ENCODE measurements at regions not wholly inside any gene's neighbourhood (a gene's known extent, or its start where the extent isn't known, plus 50 kb on each side); places are given as distances from the start of the nearest gene placed in this dataset.

- peak; percentile 47 for DNase-seq (ENCODE audit: low spot score)
Observed at GRCh38 chr1:226816576-226816975, 53.8 kb upstream of the PSEN2 start.

DNA sequence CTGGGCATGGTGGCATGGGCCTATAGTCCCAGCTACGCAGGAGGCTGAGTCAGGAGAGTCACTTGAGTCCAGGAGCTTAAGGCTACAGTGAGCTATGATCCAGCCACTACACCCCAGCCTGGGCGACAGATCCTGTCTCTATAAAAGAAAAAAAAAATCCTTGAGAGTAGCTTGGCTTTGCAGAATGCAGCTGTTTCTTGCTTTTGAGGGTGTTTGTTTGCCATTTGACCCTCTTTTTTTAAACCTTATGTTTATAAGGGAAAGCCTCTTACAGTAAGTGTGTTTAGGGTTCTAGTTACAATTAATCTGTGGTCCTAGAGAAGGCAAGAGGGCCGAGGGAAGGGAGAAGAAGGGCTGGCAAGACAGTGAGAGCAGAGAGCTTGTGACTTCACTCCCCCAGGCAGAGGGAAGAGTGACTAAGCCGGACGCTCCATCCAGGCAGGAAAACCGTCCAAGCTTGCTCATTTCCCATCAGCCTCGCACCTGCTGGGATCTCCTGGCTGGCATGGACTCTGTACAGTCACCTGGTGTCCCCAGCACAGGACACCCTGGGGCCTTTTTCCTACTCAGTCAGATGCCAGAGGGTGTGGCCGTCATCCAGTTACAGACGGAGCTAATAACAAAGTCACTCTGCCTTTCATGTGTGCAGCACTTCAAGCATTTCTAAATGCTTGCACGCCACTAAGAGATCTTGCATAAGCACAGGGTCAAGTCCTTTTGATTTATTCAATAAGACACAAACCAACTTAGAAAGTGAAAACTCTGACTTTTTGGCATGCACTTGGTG lies 55.5 kb upstream of the PSEN2 start:
- DNase-seq (ENCODE audit: low spot score): peak; percentile 83

DNA sequence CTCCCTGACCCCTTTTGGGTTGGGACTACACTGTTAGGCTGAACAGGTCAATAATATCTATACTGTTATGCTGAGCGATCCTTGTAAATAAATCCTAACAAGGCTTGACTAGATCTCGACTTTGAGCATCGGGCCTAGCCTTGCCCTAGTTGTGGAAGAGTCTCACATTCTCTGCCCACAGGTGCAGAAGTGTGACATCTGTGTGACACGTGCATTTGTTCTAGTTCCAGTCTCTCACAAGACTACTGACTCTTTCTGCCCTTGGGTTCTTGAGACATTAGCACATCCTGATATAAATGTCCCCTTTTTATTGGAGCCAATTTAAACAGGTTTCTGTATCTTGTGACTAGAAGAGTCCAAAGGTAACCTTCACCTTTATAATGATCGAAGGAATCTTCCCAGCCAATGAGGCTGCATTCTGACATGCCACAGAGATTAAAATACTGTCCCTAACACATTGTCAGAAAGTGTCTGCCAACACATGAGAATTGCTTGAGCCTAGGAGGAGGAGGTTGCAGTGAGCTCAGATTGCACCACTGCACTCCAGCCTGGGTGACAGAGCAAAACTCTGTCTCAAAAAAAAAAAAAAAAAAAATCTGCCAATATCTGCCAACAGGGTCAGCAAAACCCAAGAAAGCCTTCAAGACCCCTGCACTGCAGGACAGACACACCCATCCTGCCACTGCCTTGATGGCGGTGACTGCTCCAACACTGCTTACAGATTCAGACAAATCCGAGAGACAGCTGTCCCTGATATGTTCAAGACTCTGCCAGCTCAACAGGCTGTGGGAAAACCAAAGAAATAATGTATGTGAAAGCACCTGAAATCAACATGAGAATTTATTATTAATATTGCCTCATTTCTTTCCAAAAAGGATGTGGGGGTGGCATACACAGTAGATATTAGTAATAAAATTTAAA lies 56.5 kb upstream of the PSEN2 start:
- DNase-seq (ENCODE audit: low spot score): no peak

- DNase-seq (ENCODE audit: low spot score): no peak
Observed at GRCh38 chr1:226810681-226811080, 59.7 kb upstream of the PSEN2 start.

GRCh38 chr1:226809785-226810571 lies 60.4 kb upstream of the PSEN2 start:
- DNase-seq (ENCODE audit: low spot score): no peak

DNA sequence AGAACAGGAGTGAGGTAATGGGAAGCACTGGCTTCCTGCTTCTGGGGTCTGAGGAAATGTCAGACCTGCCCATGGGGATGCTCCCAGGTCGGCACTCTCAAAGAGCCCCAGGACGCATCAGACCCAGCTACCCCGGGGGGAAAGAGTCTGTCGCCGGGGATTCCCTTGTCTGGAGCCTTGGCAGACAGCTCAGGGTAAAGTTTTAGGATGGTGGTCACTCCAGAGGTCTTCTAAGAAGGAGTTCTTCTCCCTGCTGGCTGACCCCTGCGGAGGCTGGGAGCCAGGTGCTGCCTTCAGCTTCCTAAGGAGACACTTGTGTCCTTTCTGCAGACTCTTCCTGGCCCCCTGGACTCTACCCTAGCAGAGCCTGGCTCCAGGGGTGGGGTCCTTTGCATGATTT lies 61.9 kb upstream of the PSEN2 start:
- DNase-seq (ENCODE audit: low spot score): no peak

DNA sequence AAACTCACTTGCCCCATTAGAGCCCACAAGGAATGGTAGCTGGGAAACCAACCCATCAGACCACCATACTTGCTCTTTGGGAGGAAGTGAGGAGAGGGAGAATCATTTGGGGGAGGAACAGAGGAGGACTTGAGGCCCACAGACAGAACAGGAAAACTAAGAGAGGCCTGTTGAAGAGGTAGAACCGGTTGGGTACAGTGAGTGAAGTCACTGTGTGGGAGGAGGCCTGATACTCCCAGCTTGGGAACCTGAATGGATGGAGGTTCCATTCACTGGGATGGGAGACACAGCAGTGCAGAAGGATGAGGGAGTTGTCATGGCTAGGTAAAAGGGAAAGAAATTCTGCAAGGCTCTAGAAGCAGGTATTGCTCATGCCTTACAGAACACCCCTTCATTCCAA lies 63.4 kb upstream of the PSEN2 start:
- DNase-seq (ENCODE audit: low spot score): no peak

- no peak for DNase-seq (ENCODE audit: low spot score)
Observed at GRCh38 chr1:226804907-226805759, 65.3 kb upstream of the PSEN2 start.

- no peak for DNase-seq (ENCODE audit: low spot score)
Observed at GRCh38 chr1:226800763-226801380, 61.8 kb upstream of the ITPKB start.

DNA sequence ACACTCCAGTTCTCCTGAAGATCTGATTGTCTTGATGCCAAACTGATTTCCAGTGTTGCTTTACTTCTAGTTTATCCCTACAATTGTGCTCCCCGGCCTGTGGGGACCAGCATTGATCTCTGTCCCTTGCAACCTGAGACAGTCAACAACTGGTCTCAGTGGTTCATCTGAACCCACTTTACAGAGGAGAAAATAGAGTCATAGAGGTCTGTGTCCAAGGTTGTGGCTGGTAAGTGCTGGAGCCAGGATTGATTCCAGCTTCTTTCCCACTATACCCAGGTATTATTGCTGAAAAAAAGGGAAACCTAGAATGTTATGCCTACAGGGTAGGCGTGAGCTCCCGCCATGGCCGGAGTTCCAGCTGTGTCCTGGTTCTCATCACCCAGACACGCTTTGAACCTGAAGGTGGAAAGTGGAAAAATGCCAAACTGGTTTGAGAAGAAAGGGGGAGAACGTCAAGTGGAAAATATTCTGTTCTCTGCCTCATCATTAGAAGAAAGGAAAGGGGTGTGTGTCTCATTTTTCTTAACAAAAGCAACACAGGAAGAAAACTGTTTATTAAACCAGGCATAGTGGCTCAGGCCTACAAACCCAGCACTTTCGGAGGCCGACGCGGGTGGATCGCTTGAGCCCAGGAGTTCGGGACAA lies 60.7 kb upstream of the ITPKB start:
- no peak for DNase-seq (ENCODE audit: low spot score)

DNA sequence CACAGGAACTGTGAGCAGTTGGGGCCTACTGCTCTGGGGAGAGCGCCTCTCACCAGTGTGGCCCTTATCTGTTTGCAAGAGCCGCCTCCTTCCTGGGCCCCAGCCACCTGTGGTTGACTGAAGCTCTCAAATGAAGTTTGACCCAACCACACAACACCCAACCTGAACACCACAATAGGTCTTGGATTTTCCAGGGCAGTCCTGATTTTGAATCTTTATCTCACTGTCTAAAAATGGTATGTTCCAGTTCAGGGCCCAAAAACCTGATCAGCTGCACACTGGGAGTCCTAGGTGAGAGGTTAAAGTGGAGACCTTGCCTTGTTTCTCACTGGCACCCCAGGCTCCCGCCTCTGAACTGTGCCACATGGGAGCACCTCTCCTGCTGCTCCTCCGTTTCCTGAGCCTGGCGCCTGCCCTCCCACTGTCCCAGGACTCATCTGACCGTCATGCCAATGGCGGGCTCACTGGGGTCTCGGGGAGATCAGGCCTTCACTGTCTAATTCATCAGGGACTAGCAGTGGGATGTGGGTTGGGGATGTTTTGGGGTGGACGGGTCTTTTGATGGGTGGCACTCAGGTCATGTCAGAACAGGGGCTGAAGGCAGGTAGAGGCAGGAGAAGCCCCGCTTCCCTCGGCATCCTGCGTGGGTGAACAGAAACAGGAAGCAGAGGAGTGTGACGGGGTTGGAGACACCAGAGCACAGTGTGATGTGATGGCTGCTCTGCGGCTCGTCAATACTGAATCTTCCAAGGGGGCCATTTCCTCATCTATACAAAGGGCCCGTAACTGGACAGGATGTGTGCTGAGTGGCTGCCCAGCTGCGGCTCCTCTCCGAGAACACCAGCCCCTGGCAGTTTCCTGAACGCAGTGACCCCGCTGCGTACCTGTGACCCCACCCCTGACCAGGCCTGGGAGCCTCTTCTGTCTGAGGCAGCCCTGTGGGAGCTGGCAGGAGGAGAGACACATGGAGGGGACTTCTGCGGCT lies 59.6 kb upstream of the ITPKB start:
- DNase-seq (ENCODE audit: low spot score): no peak

GRCh38 chr1:226797151-226797550 lies 58.1 kb upstream of the ITPKB start:
- no peak for DNase-seq (ENCODE audit: low spot score)

DNA sequence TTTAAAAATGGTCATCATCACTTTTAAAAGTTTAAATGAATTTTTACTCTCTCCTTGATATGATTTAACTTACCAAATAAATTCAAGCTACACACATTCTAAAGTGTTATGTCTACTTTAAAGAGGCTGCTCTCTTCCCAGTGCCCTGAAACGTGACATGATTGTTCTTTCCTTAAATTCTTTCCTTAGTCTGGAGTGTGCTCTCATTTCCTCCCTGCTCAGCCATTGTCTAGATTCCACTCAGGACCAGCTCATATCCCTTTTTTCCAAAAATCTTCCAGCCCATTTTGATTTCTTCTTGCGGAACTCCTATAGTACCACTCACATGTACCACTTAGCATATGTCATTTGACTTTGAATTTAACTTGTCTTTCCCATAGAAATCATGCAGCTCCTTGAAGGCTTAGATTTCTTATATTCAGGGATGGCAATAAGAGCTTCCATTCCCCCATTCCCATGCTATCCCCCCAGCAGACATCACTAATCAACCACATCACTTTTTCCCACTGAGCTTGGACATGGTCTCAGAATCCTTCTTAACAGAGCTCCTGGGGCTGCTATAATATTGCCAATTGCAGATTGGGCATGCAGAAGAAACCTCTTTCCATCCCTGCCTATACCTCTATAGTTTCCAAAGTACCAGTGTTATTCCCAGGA lies 54.7 kb upstream of the ITPKB start:
- no peak for DNase-seq (ENCODE audit: low spot score)

DNA sequence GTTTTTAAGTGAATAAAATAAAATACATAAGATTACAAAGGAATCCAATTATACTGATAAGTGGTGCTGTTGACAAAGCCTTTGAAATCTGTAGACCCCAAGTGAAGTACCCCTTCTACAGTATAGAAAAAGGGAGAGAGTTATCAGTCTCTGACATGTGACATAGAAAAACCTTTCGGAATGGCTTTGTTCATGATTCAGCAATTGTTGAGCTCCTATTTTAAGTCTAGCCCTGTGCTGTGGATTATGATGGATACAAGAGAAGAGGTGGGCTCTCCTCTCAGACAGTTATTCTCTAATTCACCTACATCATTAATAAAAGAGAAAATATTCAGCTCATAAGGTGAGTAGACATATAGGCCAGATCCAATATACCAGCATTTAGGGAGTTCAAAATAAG lies 53.3 kb upstream of the ITPKB start:
- no peak for DNase-seq (ENCODE audit: low spot score)

DNA sequence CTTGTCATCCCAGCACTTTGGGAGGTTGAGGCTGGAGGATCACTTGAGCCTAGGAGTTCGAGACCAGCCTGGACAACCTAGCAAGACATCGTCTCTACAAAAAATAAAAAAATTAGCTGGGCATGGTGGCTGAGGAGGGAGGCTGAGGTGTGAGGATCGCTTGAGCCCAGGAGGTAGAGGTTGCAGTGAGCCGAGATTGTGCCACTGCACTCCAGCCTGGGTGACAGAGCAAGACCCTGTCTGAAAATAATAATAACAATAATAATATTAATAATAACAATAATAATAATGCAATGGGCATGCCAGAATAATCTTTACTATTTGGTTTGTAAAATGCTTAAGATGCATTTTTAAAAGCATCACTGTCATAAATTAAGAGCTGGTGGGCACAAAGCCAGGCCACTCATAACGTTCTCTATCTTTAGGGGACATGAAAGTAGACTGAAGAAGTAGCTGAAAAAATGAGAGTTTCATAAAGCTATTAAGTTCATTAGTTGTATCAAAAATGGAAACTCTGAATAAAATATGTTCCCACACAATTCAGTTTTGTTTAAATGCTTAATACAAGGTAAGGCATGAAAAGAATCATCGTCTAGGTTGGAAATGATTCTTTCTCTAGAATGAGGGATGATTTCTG lies 51.6 kb upstream of the ITPKB start:
- no peak for DNase-seq (ENCODE audit: low spot score)

- DNase-seq (ENCODE audit: low spot score): no peak
Observed at GRCh38 chr1:226788965-226789364, 49.9 kb upstream of the ITPKB start.
